22Rv1 (cell line): ENCODE measurements at regions not wholly inside any gene's neighbourhood (a gene's known extent, or its start where the extent isn't known, plus 50 kb on each side); places are given as distances from the start of the nearest gene placed in this dataset.
"Not testable (repeated sequence)": the region's sequence is repeated elsewhere in the genome, so short reads cannot be mapped to it uniquely, and the experiment has no call there.

Experiments used
- ZFX ChIP-seq: fragments of 450-650 bp; IDR thresholded peaks from 2 replicates; pipeline ENCODE4 v1.6.1; 2017; ENCODE audit warnings: antibody characterized with exemption, borderline replicate concordance
- TF ChIP-seq, protein P1 (sequence below): fragments of 450-650 bp; IDR thresholded peaks from 2 replicates; pipeline ENCODE4 v1.5.1; 2017; ENCODE audit warnings: mild to moderate bottlenecking

GRCh38 chr10:3954007-3954406, 169.0 kb upstream of the KLF6 start:
- TF ChIP-seq, protein P1, sequence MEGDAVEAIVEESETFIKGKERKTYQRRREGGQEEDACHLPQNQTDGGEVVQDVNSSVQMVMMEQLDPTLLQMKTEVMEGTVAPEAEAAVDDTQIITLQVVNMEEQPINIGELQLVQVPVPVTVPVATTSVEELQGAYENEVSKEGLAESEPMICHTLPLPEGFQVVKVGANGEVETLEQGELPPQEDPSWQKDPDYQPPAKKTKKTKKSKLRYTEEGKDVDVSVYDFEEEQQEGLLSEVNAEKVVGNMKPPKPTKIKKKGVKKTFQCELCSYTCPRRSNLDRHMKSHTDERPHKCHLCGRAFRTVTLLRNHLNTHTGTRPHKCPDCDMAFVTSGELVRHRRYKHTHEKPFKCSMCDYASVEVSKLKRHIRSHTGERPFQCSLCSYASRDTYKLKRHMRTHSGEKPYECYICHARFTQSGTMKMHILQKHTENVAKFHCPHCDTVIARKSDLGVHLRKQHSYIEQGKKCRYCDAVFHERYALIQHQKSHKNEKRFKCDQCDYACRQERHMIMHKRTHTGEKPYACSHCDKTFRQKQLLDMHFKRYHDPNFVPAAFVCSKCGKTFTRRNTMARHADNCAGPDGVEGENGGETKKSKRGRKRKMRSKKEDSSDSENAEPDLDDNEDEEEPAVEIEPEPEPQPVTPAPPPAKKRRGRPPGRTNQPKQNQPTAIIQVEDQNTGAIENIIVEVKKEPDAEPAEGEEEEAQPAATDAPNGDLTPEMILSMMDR = not testable (repeated sequence)
- TF ChIP-seq ZFX = not testable (repeated sequence)
